Endothelial cell (in vitro differentiated cells): ENCODE measurements at regions not wholly inside any gene's neighbourhood (a gene's known extent, or its start where the extent isn't known, plus 50 kb on each side); places are given as distances from the start of the nearest gene placed in this dataset.
"Not testable (repeated sequence)": the region's sequence is repeated elsewhere in the genome, so short reads cannot be mapped to it uniquely, and the experiment has no call there.

Source experiments
- DNase-seq: peaks from one replicate; pipeline ENCODE4 v3.0.0; 2021; ENCODE audit warnings: low spot score
- H3K27ac Mint-ChIP-seq: one replicate; pipeline ENCODE4 v1.8.0; 2021; ENCODE audit warnings: mixed read lengths, inconsistent platforms; ENCODE audit not compliant: unreplicated experiment
- H3K27me3 Mint-ChIP-seq: one replicate; pipeline ENCODE4 v1.8.0; 2021; ENCODE audit warnings: mild to moderate bottlenecking, moderate library complexity, mixed read lengths, inconsistent platforms; ENCODE audit not compliant: unreplicated experiment
- H3K36me3 Mint-ChIP-seq: one replicate; pipeline ENCODE4 v1.8.0; 2021; ENCODE audit warnings: mild to moderate bottlenecking, low read depth, mixed read lengths, inconsistent platforms; ENCODE audit not compliant: unreplicated experiment
- H3K4me1 Mint-ChIP-seq: one replicate; pipeline ENCODE4 v1.8.0; 2021; ENCODE audit warnings: mild to moderate bottlenecking, mixed read lengths, inconsistent platforms; ENCODE audit not compliant: unreplicated experiment
- H3K4me3 Mint-ChIP-seq: one replicate; pipeline ENCODE4 v1.8.0; 2021; ENCODE audit warnings: mild to moderate bottlenecking, mixed read lengths, inconsistent platforms; ENCODE audit not compliant: unreplicated experiment
- H3K9me3 Mint-ChIP-seq: one replicate; pipeline ENCODE4 v1.8.0; 2021; ENCODE audit warnings: mixed read lengths, inconsistent platforms; ENCODE audit not compliant: unreplicated experiment
- CTCF ChIP-seq: fragments of 200-600 bp; sonication (generic); IDR thresholded peaks from one replicate; pipeline ENCODE4 v1.5.0; 2021; ENCODE audit warnings: antibody characterized with exemption; ENCODE audit not compliant: unreplicated experiment

DNA sequence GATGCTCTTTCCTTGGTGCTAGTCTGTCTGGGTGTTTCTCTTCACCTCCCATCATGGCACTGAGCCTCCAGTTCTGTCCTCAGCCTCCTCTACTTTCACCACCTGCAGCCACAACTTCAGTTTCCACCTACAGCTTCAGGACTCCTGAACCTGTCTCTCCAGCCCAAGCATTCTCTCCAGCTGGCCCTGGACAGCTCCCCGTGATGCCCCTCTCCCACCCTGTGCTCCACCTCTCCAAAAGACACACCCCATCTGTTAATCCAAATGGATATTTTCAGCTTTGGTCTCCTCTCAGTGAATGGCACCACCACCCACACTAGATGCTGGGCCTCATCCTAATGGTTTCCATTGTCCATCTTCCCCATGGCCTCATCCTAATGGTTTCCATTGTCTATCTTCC lies 79.5 kb upstream of the NEDD9 start:
- TF ChIP-seq CTCF = no peak
- Mint-ChIP-seq H3K27me3 (peaks cover 6% of the 10 kb centered on the region), H3K4me3 (no peak overlapping the region), H3K4me1 (peaks cover 2% of the 10 kb centered on the region), H3K36me3 (no peaks in the 10 kb centered on the region), H3K9me3 (no peaks in the 10 kb centered on the region), H3K27ac (no peak overlapping the region)
- no peak for DNase-seq

DNA sequence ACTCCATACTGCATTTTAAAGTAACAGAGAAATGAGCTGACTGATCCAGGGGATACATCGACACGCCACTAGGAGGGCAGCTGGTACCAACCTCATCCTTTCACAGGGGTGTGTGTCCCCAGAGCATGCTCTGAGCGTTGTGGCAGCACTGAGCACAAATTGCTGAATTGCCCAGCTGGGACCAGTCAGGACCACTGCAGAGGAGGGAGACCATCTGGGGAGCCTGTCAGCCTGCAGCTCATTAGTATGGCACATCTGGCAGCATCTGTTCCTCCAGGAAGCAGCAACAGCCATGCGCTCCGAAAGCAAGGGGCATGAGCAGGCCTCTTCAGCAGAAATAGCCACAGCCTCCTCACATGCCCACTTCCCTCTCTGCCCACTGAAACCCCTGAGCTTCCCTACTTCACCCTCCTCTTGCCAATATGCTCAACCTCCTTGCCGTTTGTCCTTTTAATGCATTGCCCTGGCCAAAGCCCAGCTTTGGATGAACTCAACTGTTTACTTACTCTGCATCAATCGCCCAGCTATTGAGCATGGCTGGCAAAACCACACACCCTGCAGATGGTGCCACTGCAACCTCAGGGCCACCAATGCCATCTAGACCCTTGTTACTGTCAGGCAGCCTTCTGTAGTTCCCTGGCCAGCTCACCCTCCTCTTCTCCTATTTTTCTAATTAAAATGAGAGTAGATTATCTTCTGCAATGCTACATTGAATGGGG lies 77.6 kb upstream of the NEDD9 start:
- Mint-ChIP-seq H3K4me3 (no peak overlapping the region), H3K9me3 (no peaks in the 10 kb centered on the region), H3K27ac (no peak overlapping the region), H3K27me3 (peaks cover 6% of the 10 kb centered on the region), H3K36me3 (no peaks in the 10 kb centered on the region), H3K4me1 (no peaks in the 10 kb centered on the region)
- no peak for DNase-seq
- TF ChIP-seq CTCF = no peak

GRCh38 chr6:11307226-11307625 lies 74.8 kb upstream of the NEDD9 start:
- TF ChIP-seq CTCF = no peak
- no peaks in the 10 kb centered on the region for H3K4me1 Mint-ChIP-seq
- H3K27me3 Mint-ChIP-seq = peaks cover 2% of the 10 kb centered on the region
- no peak for DNase-seq
- H3K27ac Mint-ChIP-seq = no peak overlapping the region
- no peak overlapping the region for H3K4me3 Mint-ChIP-seq
- no peaks in the 10 kb centered on the region for H3K9me3 Mint-ChIP-seq
- H3K36me3 Mint-ChIP-seq = no peaks in the 10 kb centered on the region

GRCh38 chr6:11304946-11305345 lies 72.5 kb upstream of the NEDD9 start:
- TF ChIP-seq CTCF = no peak
- H3K27me3 Mint-ChIP-seq = peaks cover 1% of the 10 kb centered on the region

GRCh38 chr6:11299876-11300428 lies 67.5 kb upstream of the NEDD9 start:
- not testable (repeated sequence) for H3K9me3 Mint-ChIP-seq, H3K36me3 Mint-ChIP-seq, H3K27me3 Mint-ChIP-seq, H3K4me3 Mint-ChIP-seq, H3K27ac Mint-ChIP-seq, DNase-seq, H3K4me1 Mint-ChIP-seq

More at GRCh38 chr6:11304946-11305345, 72.5 kb upstream of the NEDD9 start:
- DNase-seq = no peak
- Mint-ChIP-seq H3K4me1 (no peaks in the 10 kb centered on the region), H3K9me3 (peaks cover 4% of the 10 kb centered on the region), H3K27ac (no peak overlapping the region), H3K36me3 (no peaks in the 10 kb centered on the region), H3K4me3 (no peak overlapping the region)

DNA sequence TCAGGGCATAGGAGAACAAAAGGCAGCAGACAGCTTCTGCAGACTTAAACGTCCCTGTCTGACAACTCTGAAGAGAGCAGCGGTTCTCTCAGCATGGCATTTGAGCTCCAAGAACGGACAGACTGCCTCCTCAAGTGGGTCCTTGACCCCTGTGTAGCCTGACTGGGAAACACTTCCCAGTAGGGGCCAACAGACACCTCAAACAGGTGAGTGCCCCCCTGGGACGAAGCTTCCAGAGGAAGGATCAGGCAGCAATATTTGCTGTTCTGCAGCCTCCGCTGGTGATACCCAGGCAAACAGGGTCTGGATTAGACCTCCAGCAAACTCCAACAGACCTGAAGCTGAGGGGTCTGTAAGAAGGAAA lies 66.9 kb upstream of the NEDD9 start:
- not testable (repeated sequence) for H3K4me3 Mint-ChIP-seq, DNase-seq, H3K27ac Mint-ChIP-seq, H3K9me3 Mint-ChIP-seq, H3K4me1 Mint-ChIP-seq, H3K36me3 Mint-ChIP-seq, H3K27me3 Mint-ChIP-seq
